Mucosa of descending colon (tissue), 3 donors: ENCODE measurements at regions not wholly inside any gene's neighbourhood (a gene's known extent, or its start where the extent isn't known, plus 50 kb on each side); places are given as distances from the start of the nearest gene placed in this dataset.

ENCODE experiments used
- ATAC-seq: fragments of 200-7000 bp; cut with Tn5 transposase; one replicate; pipeline ENCODE4 v1.9.1; 2020; ENCODE audit warnings: mild to moderate bottlenecking, moderate library complexity
- DNase-seq, 3 donors: peaks; one replicate each; pipeline ENCODE4 v3.0.0-alpha.2; 2020
- H3K36me3 ChIP-seq: fragments of 200-600 bp; one replicate; pipeline ENCODE4 v1.8.0; 2021; ENCODE audit warnings: low read depth, mild to moderate bottlenecking
- H3K4me1 ChIP-seq: fragments of 200-600 bp; one replicate; pipeline ENCODE4 v1.8.0; 2021; ENCODE audit warnings: low read depth, mild to moderate bottlenecking
- H3K4me3 ChIP-seq: fragments of 200-600 bp; one replicate; pipeline ENCODE4 v1.8.0; 2021; ENCODE audit warnings: mild to moderate bottlenecking
- H3K9me3 ChIP-seq: fragments of 200-600 bp; one replicate; pipeline ENCODE4 v1.8.0; 2021; ENCODE audit warnings: mild to moderate bottlenecking
- CTCF ChIP-seq: fragments of 200-600 bp; IDR thresholded peaks from one replicate; pipeline ENCODE4 v1.8.0; 2022; ENCODE audit warnings: antibody characterized with exemption, mild to moderate bottlenecking
- intact Hi-C, 2 donors: fragments of 100-400 bp; cut with DNase I in 1 of 2; cut with micrococcal nuclease in 1 of 2; formaldehyde crosslinking; loops; one replicate each; pipeline versions ENCODE4 v1.11.0 to v1.11.1; 2022; cut with DNase I, micrococcal nuclease
- donor health status: DM: no; HTN: no; CAD: no; lungs with moderate emphysema.
- donor health status: DM: no; HTN: no; CAD: no.
- donor health status: DM: no; HTN: yes; CAD: no.

- ATAC-seq (no peak), DNase-seq (no peak)
- H3K9me3 ChIP-seq = no peaks in the 10 kb centered on the region
- H3K4me1 ChIP-seq = no peaks in the 10 kb centered on the region
- TF ChIP-seq CTCF = no peak
- H3K4me3 ChIP-seq = no peak overlapping the region
- intact Hi-C loops = no loop called here
- no peaks in the 10 kb centered on the region for H3K36me3 ChIP-seq
These were observed 270.6 kb upstream of the DPPA4 start for GRCh38 chr3:109607897-109608296.

- intact Hi-C loops = no loop called here
- ATAC-seq = no peak
- Histone ChIP-seq H3K9me3 (no peaks in the 10 kb centered on the region), H3K36me3 (no peaks in the 10 kb centered on the region), H3K4me3 (no peak overlapping the region), H3K4me1 (no peaks in the 10 kb centered on the region)
- no peak for TF ChIP-seq CTCF
- DNase-seq = no peak
These were observed 271.2 kb upstream of the DPPA4 start for GRCh38 chr3:109608574-109608973.

- no peaks in the 10 kb centered on the region for H3K9me3 ChIP-seq
- no peak for DNase-seq
- no peaks in the 10 kb centered on the region for H3K4me1 ChIP-seq
- H3K4me3 ChIP-seq = no peak overlapping the region
- no peaks in the 10 kb centered on the region for H3K36me3 ChIP-seq
- TF ChIP-seq CTCF = no peak
- intact Hi-C loops = no loop called here
- ATAC-seq = no peak
These were observed 281.5 kb upstream of the DPPA4 start for GRCh38 chr3:109618766-109619378.

- no peak overlapping the region for H3K4me3 ChIP-seq
- ATAC-seq (no peak), DNase-seq (no peak)
- no peaks in the 10 kb centered on the region for H3K9me3 ChIP-seq
- intact Hi-C loops = no loop called here
- TF ChIP-seq CTCF = no peak
- no peaks in the 10 kb centered on the region for H3K36me3 ChIP-seq
- no peaks in the 10 kb centered on the region for H3K4me1 ChIP-seq
These were observed 294.6 kb upstream of the DPPA4 start for GRCh38 chr3:109631897-109632296.

- H3K4me1 ChIP-seq = no peaks in the 10 kb centered on the region
- H3K4me3 ChIP-seq = no peak overlapping the region
- DNase-seq = no peak
- intact Hi-C loops = no loop called here
- no peaks in the 10 kb centered on the region for H3K9me3 ChIP-seq
- TF ChIP-seq CTCF = no peak
- ATAC-seq = no peak
- no peaks in the 10 kb centered on the region for H3K36me3 ChIP-seq
These were observed 302.9 kb upstream of the DPPA4 start for GRCh38 chr3:109640146-109640652.

GRCh38 chr3:109642025-109642424 lies 304.7 kb upstream of the DPPA4 start:
- no peak overlapping the region for H3K4me3 ChIP-seq

More at GRCh38 chr3:109642025-109642424, 304.7 kb upstream of the DPPA4 start:
- no peak for TF ChIP-seq CTCF
- ATAC-seq = no peak
- H3K4me1 ChIP-seq = no peaks in the 10 kb centered on the region
- intact Hi-C loops = no loop called here
- no peaks in the 10 kb centered on the region for H3K36me3 ChIP-seq
- no peak for DNase-seq
- no peaks in the 10 kb centered on the region for H3K9me3 ChIP-seq
